Epithelial cell of proximal tubule (primary cell): ENCODE measurements at regions not wholly inside any gene's neighbourhood (a gene's known extent, or its start where the extent isn't known, plus 50 kb on each side); places are given as distances from the start of the nearest gene placed in this dataset.
A peak's percentile ranks its signal among the peaks of the same experiment; 100 is the strongest.

ENCODE experiments used
- DNase-seq: peaks from one replicate; pipeline ENCODE4 v3.0.0-alpha.2; 2011; ENCODE audit warnings: low read depth
- H3K4me3 ChIP-seq: 2 replicates; pipeline ENCODE4 v1.5.1; 2011; ENCODE audit warnings: low read depth, mild to moderate bottlenecking, low read length
- CTCF ChIP-seq: conservative IDR thresholded peaks from 2 replicates; pipeline ENCODE4 v1.5.1; 2012; ENCODE audit warnings: low read depth, mild to moderate bottlenecking, low read length

GRCh38 chr7:91551377-91552175 lies 287.3 kb downstream of the FZD1 start:
- no peak for TF ChIP-seq CTCF
- no peak for DNase-seq
- H3K4me3 ChIP-seq, result no peak overlapping the region

- H3K4me3 ChIP-seq, result no peak overlapping the region
- no peak for TF ChIP-seq CTCF
- no peak for DNase-seq
Observed at GRCh38 chr7:91553410-91553895, 289.2 kb downstream of the FZD1 start.

GRCh38 chr7:91554883-91555282 lies 290.6 kb downstream of the FZD1 start:
- no peak for TF ChIP-seq CTCF
- no peak for DNase-seq
- no peak overlapping the region for H3K4me3 ChIP-seq

GRCh38 chr7:91556239-91556638 lies 292.0 kb downstream of the FZD1 start:
- no peak for TF ChIP-seq CTCF
- no peak for DNase-seq
- no peak overlapping the region for H3K4me3 ChIP-seq

GRCh38 chr7:91556956-91557650 lies 292.9 kb downstream of the FZD1 start:
- no peak for DNase-seq
- TF ChIP-seq CTCF, result no peak
- H3K4me3 ChIP-seq, result no peak overlapping the region

GRCh38 chr7:91557789-91558404 lies 293.7 kb downstream of the FZD1 start:
- H3K4me3 ChIP-seq, result no peak overlapping the region
- no peak for TF ChIP-seq CTCF
- DNase-seq, result peak; percentile 97
